ENCODE measurements at regions not wholly inside any gene's neighbourhood (a gene's known extent, or its start where the extent isn't known, plus 50 kb on each side); places are given as distances from the start of the nearest gene placed in this dataset.

GRCh38 chr18:38565513-38565912 lies 999.9 kb upstream of the CELF4 start:
- TF ChIP-seq EZH2 (IDR thresholded peaks at IDR 0.05; ENCODE audit: borderline replicate concordance, low read length), result no peak
- TF ChIP-seq, protein P1, sequence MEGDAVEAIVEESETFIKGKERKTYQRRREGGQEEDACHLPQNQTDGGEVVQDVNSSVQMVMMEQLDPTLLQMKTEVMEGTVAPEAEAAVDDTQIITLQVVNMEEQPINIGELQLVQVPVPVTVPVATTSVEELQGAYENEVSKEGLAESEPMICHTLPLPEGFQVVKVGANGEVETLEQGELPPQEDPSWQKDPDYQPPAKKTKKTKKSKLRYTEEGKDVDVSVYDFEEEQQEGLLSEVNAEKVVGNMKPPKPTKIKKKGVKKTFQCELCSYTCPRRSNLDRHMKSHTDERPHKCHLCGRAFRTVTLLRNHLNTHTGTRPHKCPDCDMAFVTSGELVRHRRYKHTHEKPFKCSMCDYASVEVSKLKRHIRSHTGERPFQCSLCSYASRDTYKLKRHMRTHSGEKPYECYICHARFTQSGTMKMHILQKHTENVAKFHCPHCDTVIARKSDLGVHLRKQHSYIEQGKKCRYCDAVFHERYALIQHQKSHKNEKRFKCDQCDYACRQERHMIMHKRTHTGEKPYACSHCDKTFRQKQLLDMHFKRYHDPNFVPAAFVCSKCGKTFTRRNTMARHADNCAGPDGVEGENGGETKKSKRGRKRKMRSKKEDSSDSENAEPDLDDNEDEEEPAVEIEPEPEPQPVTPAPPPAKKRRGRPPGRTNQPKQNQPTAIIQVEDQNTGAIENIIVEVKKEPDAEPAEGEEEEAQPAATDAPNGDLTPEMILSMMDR (conservative IDR thresholded peaks at IDR 0.05 in 1 of 2, IDR thresholded peaks at IDR 0.05 in 1 of 2; ENCODE audit: extremely low read depth in 1 of 2, insufficient read depth in 1 of 2, low read depth in 1 of 2, low read length in 2 of 2), result no peak
